ENCODE measurements at regions not wholly inside any gene's neighbourhood (a gene's known extent, or its start where the extent isn't known, plus 50 kb on each side); places are given as distances from the start of the nearest gene placed in this dataset.

DNA sequence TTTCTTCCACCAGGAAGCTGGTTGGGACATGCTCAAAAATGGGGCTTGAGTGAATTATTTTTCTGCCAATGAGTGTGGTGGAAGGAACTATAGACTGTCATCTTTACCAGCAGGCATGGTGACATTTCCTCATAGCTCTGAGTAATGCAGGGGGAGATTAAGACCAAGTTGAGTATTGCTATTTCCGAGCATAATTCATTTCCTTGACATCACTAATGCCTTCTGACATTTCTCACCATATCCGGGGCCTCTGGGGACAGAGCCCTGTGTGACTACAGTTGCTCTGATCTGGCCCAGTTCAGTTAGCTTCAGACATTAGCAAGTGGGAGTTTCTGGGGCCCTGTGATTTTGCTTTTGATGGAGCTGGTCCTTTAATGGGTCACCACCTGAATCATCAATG is 410.4 kb downstream of the MEIS1 start:
- TF ChIP-seq, protein P1, sequence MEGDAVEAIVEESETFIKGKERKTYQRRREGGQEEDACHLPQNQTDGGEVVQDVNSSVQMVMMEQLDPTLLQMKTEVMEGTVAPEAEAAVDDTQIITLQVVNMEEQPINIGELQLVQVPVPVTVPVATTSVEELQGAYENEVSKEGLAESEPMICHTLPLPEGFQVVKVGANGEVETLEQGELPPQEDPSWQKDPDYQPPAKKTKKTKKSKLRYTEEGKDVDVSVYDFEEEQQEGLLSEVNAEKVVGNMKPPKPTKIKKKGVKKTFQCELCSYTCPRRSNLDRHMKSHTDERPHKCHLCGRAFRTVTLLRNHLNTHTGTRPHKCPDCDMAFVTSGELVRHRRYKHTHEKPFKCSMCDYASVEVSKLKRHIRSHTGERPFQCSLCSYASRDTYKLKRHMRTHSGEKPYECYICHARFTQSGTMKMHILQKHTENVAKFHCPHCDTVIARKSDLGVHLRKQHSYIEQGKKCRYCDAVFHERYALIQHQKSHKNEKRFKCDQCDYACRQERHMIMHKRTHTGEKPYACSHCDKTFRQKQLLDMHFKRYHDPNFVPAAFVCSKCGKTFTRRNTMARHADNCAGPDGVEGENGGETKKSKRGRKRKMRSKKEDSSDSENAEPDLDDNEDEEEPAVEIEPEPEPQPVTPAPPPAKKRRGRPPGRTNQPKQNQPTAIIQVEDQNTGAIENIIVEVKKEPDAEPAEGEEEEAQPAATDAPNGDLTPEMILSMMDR (IDR thresholded peaks at IDR 0.05; ENCODE audit: extremely low read depth, missing control alignments) = no peak
- DNase-seq (ENCODE audit: low spot score) = no peak

DNA sequence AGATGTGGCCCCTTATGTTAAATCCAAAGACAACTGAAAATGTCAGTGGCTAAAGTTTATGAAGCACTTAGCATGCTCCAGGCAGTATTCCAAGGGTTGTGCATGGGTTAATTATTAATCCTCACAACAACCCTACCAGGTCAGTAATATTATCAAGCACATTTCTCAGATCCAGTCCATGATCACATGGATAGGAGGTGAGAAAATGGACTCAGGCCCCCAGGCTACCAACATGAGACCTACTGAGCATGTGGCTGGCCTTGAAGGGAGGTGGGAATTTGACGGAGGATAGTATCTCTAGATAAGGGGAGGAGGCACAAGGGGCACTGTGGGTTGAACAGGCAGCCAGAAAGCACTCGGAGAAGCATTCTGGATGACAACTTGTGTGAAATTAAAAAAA is 412.0 kb downstream of the MEIS1 start:
- TF ChIP-seq, protein P1 (IDR thresholded peaks at IDR 0.05; ENCODE audit: extremely low read depth, missing control alignments) = no peak
- no peak for DNase-seq (ENCODE audit: low spot score)

DNA sequence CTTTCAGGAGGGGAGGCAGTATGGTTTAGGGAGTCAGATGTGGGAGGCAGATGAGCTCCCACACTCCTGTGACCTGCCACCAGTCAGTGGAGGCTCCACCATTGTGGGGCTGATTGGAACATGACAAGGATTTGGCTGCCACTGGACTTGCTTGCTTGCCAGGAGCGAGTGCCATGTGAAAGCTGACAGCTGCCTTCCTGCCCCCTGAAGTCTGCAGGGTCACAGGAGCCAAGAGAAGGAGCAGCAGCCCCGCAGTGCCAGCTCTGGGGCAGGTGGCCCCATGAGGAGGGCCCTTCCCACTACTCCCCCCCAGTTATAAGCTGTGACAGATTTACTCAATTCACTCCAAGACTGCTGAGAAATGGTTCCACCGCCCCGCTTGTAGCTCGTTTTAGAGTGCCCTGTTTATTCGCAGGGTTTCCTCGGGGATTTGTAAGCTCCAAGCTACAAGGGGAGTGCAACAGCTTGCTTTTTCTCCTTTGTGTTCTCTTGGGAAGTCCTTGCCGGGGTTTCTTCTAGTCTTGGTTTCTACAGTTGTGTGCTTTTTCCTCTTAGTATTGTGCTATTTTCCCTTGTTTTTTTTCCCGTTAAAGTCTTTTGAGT is 414.3 kb downstream of the MEIS1 start:
- TF ChIP-seq, protein P1 (IDR thresholded peaks at IDR 0.05; ENCODE audit: extremely low read depth, missing control alignments) = no peak

DNA sequence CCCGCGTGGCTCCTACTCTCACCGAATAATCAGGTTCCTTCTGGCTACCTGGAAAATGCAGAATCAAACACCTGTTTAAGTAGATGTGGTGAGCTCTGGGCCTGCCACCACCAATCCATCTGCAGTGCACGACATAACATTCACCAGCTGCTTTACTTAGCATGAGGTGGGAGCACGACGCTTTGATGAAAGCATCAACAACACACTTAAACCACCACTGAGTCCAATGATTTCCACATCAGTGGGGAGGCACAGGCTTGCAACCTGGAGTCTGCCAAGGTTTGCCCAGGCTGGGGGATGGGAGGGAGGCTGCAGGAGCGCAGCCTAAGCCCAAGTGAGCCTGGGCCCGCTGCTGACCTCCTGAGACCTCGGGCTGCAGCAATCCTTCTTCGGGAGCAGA is 415.5 kb downstream of the MEIS1 start:
- TF ChIP-seq, protein P1 (IDR thresholded peaks at IDR 0.05; ENCODE audit: extremely low read depth, missing control alignments) = no peak
- DNase-seq (ENCODE audit: low spot score) = no peak

More for the DNA sequence above, 414.3 kb downstream of the MEIS1 start:
- DNase-seq (ENCODE audit: low spot score) = no peak

DNA sequence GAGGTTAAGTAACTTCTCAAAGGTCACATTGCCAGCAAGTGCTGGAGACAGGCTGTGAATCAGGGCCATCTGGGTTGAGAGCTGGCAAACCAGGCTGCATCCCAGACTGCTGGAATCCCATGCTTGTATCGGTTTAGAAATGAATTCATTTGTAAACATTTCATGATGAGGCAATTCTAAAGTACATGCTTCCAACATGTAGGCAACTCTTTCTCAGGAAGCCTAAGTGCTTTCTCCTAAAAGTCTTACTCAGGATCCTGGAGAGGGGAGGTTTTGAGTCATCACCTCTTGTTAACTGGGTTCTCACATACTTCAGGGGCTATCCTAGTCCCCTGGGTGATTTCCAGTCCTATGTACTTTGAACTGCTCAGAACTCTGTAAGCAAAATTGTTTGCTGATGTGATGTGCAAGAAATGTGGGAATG is 416.5 kb downstream of the MEIS1 start:
- DNase-seq (ENCODE audit: low spot score) = no peak
- TF ChIP-seq, protein P1 (IDR thresholded peaks at IDR 0.05; ENCODE audit: extremely low read depth, missing control alignments) = no peak

DNA sequence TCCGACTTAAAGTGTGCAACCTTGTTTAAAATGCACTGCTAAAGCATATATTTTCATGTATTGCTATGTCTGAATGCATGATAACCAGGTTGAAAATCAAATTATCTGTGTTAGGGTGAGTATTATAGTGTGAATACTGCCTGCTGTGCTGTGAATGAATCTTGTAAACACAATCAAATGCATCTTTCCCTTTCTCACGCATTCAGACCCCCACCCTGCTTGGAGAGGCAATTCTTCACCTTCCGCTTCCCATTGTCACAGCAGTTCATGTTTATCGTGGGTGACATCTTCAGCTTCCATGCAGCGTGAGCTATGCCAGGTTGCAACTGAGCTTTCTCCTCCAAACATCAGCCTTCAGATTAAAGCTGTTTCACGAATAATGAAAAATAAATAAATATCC is 418.0 kb downstream of the MEIS1 start:
- DNase-seq (ENCODE audit: low spot score) = no peak
- TF ChIP-seq, protein P1 (IDR thresholded peaks at IDR 0.05; ENCODE audit: extremely low read depth, missing control alignments) = no peak

DNA sequence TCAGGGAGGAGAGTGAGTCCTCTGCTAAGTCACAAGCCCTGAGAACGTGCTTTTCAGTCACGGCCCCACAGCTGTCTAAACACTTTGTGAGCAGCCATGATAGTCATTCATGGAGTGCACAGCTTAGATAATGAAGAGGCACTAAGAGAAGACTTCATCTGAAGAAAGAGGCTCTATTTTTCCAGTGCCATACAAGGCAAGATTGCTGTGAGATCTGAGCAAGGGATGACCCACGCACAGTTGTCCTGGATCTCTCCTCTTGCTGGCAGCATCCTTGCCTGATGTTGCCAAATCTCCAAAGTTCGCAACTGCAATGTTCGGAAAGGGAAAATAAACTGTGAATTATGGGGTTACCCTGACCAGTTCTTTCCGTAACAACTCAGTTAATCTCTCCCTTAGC is 418.7 kb downstream of the MEIS1 start:
- DNase-seq (ENCODE audit: low spot score) = no peak
- TF ChIP-seq, protein P1 (IDR thresholded peaks at IDR 0.05; ENCODE audit: extremely low read depth, missing control alignments) = no peak
